ENCODE measurements at regions not wholly inside any gene's neighbourhood (a gene's known extent, or its start where the extent isn't known, plus 50 kb on each side); places are given as distances from the start of the nearest gene placed in this dataset.
A peak's percentile ranks its signal among the peaks of the same experiment; 100 is the strongest.

GRCh38 chr3:9301091-9301490 is 51.6 kb upstream of the SRGAP3 start:
- no peaks in the 10 kb centered on the region for H3K36me3 ChIP-seq
- DNase-seq (ENCODE audit: extremely low spot score in 2 of 2) = no peak
- H3K27me3 ChIP-seq = no peaks in the 10 kb centered on the region
- H3K4me3 ChIP-seq = no peak overlapping the region
- intact Hi-C loops (cut with DNase I) = loop anchor here (5.0 kb wide), 2 partner anchors 314 to 329 kb away; no protein-coding TSS in a partner anchor
- TF ChIP-seq CTCF (IDR thresholded peaks at IDR 0.05) (no peak), POLR2A (IDR thresholded peaks at IDR 0.05) (no peak), POLR2AphosphoS5 (IDR thresholded peaks at IDR 0.05; ENCODE audit: insufficient read depth in 1 of 2, low read depth in 1 of 2) (no peak)
- peaks cover 5% of the 10 kb centered on the region for H3K4me1 ChIP-seq
- H3K9me3 ChIP-seq = no peaks in the 10 kb centered on the region
- H3K27ac ChIP-seq = no peak overlapping the region

- H3K27ac ChIP-seq = no peak overlapping the region
- TF ChIP-seq POLR2AphosphoS5 (IDR thresholded peaks at IDR 0.05; ENCODE audit: insufficient read depth in 1 of 2, low read depth in 1 of 2) (no peak), CTCF (IDR thresholded peaks at IDR 0.05) (no peak), POLR2A (IDR thresholded peaks at IDR 0.05) (no peak)
- no peaks in the 10 kb centered on the region for H3K36me3 ChIP-seq
- no peak overlapping the region for H3K4me3 ChIP-seq
- intact Hi-C loops (cut with DNase I) = loop anchor here (5.0 kb wide), 2 partner anchors 314 to 329 kb away; no protein-coding TSS in a partner anchor
- no peak for DNase-seq (ENCODE audit: extremely low spot score in 2 of 2)
- peaks cover 5% of the 10 kb centered on the region for H3K4me1 ChIP-seq
- no peaks in the 10 kb centered on the region for H3K9me3 ChIP-seq
- H3K27me3 ChIP-seq = no peaks in the 10 kb centered on the region
Observed at GRCh38 chr3:9301798-9302197, 52.4 kb upstream of the SRGAP3 start.

DNA sequence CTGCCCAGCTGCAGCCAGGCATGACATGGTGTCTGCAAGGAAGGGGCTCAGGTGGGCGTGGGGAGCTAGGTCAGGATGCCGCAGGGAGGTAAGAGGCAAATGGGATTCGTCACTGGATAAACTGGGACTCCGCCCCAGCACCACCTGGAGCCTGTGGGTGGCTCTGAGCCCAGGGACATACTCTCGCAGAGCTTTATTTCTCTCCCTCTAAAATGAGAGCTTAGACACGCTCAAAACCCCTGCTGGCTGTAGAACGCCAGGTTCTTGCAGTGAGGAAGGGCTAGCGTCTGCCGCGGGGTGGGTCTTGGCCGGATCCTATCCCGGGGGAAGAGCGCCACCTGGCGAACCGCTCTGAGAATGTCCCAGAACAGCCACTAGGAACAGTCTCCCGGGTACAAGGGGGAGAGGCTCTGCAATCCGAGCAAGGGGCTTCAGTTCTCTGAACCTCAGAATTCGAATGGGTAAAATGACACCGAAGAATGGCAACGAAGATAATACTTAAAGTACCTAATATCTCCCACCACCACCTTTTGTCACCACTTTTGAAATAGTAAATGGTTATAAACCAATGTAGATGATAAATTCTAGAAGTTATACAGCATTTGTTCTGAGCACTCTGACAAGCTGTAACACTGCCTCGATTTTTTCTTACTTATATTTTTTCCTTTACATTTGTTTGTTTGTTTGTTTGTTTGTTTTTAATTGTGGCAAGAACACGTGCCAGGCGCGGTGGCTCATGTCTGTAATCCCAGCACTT is 53.2 kb upstream of the SRGAP3 start:
- H3K36me3 ChIP-seq = no peaks in the 10 kb centered on the region
- DNase-seq (ENCODE audit: extremely low spot score in 2 of 2) = no peak
- no peak overlapping the region for H3K27ac ChIP-seq
- peaks cover 5% of the 10 kb centered on the region for H3K4me1 ChIP-seq
- TF ChIP-seq POLR2A (IDR thresholded peaks at IDR 0.05) (no peak), POLR2AphosphoS5 (IDR thresholded peaks at IDR 0.05; ENCODE audit: insufficient read depth in 1 of 2, low read depth in 1 of 2) (peak in 1 of 2 donors; percentile 14), CTCF (IDR thresholded peaks at IDR 0.05) (peak; percentile 85 to 91 (median 87))
- intact Hi-C loops (cut with DNase I) = loop anchor here (5.0 kb wide), 2 partner anchors 315 to 330 kb away; no protein-coding TSS in a partner anchor
- H3K4me3 ChIP-seq = peak overlapping the region; percentile 14 to 34
- H3K27me3 ChIP-seq = no peaks in the 10 kb centered on the region
- H3K9me3 ChIP-seq = no peaks in the 10 kb centered on the region

DNA sequence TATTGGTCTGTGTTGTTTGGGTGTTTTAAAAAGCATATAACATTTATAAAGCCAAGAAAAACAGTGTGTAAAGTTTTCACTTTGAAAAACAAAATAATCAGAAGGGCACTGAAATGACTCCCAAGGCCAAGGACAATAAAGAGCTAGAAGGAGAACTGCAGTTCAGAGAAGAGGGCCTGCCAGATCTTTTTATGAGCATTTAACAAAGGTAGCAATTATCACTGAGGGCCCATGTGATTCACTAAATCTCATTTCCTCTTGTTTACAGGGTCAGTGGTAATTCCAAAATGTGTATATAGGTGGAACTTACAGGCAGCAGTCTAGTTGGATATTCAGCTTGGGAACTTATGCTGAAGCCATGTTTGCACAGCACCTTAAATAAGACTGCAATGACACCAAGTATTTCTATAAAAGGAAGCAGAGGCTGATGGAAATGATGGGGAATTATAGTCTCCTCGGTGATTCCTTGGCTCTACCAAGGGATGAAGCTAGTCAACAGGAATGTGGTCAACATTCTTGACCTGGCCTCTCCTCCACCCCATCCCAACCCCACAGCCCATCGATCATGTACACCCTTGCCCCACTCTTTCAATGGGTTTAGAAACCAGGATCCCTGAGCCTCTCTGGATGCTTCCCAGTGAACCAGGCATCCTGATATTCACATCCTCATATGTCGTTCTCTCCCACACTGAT is 54.4 kb upstream of the THUMPD3 start:
- H3K4me3 ChIP-seq = no peak overlapping the region
- H3K36me3 ChIP-seq = no peaks in the 10 kb centered on the region
- DNase-seq (ENCODE audit: extremely low spot score in 2 of 2) = no peak
- TF ChIP-seq CTCF (IDR thresholded peaks at IDR 0.05) (no peak), POLR2AphosphoS5 (IDR thresholded peaks at IDR 0.05; ENCODE audit: insufficient read depth in 1 of 2, low read depth in 1 of 2) (no peak), POLR2A (IDR thresholded peaks at IDR 0.05) (no peak)
- H3K27me3 ChIP-seq = no peaks in the 10 kb centered on the region
- H3K9me3 ChIP-seq = no peaks in the 10 kb centered on the region
- H3K27ac ChIP-seq = no peak overlapping the region
- no peaks in the 10 kb centered on the region for H3K4me1 ChIP-seq
- intact Hi-C loops (cut with DNase I) = no loop called here

DNA sequence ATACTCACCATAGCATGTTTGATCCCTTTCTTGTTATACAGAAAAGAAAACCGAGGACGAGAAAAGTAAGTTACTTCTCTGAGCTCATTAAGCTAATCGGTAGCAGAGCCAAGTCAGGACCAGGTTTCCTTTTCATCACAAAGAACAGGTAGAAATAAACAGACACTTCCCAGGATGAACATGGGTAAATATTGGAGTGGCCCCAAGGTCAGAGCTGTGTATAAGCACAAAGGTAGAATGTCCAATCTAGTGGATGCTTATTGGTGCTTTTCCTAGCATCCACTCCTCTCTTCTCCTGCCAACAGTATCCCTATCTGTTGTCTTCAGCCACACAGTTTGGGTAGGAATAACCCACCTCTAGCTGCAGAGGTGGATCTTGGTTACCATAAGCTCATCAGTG is 52.8 kb upstream of the THUMPD3 start:
- intact Hi-C loops (cut with DNase I) = no loop called here
- H3K4me3 ChIP-seq = no peak overlapping the region
- no peaks in the 10 kb centered on the region for H3K4me1 ChIP-seq
- no peaks in the 10 kb centered on the region for H3K27me3 ChIP-seq
- H3K27ac ChIP-seq = no peak overlapping the region
- no peak for DNase-seq (ENCODE audit: extremely low spot score in 2 of 2)
- H3K9me3 ChIP-seq = no peaks in the 10 kb centered on the region
- TF ChIP-seq POLR2A (IDR thresholded peaks at IDR 0.05) = no peak
- TF ChIP-seq POLR2AphosphoS5 (IDR thresholded peaks at IDR 0.05; ENCODE audit: insufficient read depth in 1 of 2, low read depth in 1 of 2) = no peak
- TF ChIP-seq CTCF (IDR thresholded peaks at IDR 0.05) = no peak
- H3K36me3 ChIP-seq = no peaks in the 10 kb centered on the region

All from vagina (tissue), 2 donors.